Stomach (tissue), 4 donors: ENCODE measurements at regions not wholly inside any gene's neighbourhood (a gene's known extent, or its start where the extent isn't known, plus 50 kb on each side); places are given as distances from the start of the nearest gene placed in this dataset.

Source experiments
- POLR2A ChIP-seq, 4 donors: fragments of 450-650 bp; IDR thresholded peaks; one replicate each; pipeline ENCODE4 v1.6.1; 2016; ENCODE audit warnings: antibody characterized with exemption in 4 of 4, control low read depth in 2 of 4, mild to moderate bottlenecking in 1 of 4, moderate library complexity in 1 of 4
- POLR2AphosphoS5 ChIP-seq, 3 donors: sonication (generic); formaldehyde crosslinking; IDR thresholded peaks; one replicate each; pipeline ENCODE4 v1.6.1; 2016; ENCODE audit warnings: antibody characterized with exemption in 3 of 3
- TF ChIP-seq, protein P1 (sequence below), 7 experiments: fragments of 450-650 bp in 4 of 7; fragments of 200-600 bp in 3 of 7; sonication (generic) in 3 of 7; IDR thresholded peaks; one replicate each; pipeline ENCODE4 v1.5.1; 2016 to 2019; ENCODE audit warnings: antibody characterized with exemption in 7 of 7, control low read depth in 2 of 7, mild to moderate bottlenecking in 1 of 7

DNA sequence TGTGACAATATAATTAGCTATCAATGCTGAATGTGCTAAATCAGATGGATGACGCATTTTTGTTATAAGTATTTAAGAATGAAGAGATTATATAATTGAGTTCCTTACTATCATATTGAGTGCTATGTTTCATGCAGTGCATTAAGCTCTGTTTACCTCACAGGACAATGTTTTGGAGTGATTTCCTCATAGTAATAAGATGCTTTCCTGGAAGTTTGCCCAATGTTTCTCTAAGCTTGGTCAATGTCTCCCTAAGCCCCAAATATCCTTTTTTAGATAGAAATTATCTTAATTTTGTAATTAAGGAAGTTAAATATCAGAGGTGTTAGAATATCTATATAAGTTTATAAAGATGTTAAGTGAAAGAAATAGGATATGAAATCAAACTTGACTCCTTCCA is 489.6 kb downstream of the MMUT start:
- TF ChIP-seq, protein P1, sequence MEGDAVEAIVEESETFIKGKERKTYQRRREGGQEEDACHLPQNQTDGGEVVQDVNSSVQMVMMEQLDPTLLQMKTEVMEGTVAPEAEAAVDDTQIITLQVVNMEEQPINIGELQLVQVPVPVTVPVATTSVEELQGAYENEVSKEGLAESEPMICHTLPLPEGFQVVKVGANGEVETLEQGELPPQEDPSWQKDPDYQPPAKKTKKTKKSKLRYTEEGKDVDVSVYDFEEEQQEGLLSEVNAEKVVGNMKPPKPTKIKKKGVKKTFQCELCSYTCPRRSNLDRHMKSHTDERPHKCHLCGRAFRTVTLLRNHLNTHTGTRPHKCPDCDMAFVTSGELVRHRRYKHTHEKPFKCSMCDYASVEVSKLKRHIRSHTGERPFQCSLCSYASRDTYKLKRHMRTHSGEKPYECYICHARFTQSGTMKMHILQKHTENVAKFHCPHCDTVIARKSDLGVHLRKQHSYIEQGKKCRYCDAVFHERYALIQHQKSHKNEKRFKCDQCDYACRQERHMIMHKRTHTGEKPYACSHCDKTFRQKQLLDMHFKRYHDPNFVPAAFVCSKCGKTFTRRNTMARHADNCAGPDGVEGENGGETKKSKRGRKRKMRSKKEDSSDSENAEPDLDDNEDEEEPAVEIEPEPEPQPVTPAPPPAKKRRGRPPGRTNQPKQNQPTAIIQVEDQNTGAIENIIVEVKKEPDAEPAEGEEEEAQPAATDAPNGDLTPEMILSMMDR (IDR thresholded peaks at IDR 0.05) = no peak
- TF ChIP-seq POLR2AphosphoS5 (IDR thresholded peaks at IDR 0.05) (no peak), POLR2A (IDR thresholded peaks at IDR 0.05) (no peak)
